Breast epithelium (tissue), 3 donors: ENCODE measurements at regions not wholly inside any gene's neighbourhood (a gene's known extent, or its start where the extent isn't known, plus 50 kb on each side); places are given as distances from the start of the nearest gene placed in this dataset.

ENCODE experiments used
- CTCF ChIP-seq, 3 donors: fragments of 450-650 bp; IDR thresholded peaks; one replicate each; pipeline ENCODE4 v1.5.1; 2016 to 2017; ENCODE audit warnings: antibody characterized with exemption in 3 of 3, mild to moderate bottlenecking in 3 of 3, moderate library complexity in 3 of 3
- POLR2AphosphoS5 ChIP-seq, 3 donors: sonication (generic); formaldehyde crosslinking; IDR thresholded peaks; one replicate each; pipeline ENCODE4 v1.6.1; 2017; ENCODE audit warnings: antibody characterized with exemption in 3 of 3

GRCh38 chrX:40184968-40185367 lies 87.2 kb upstream of the BCOR start:
- TF ChIP-seq CTCF (IDR thresholded peaks at IDR 0.05) (no peak), POLR2AphosphoS5 (IDR thresholded peaks at IDR 0.05) (no peak)
